Neural progenitor cell (in vitro differentiated cells): ENCODE measurements at regions not wholly inside any gene's neighbourhood (a gene's known extent, or its start where the extent isn't known, plus 50 kb on each side); places are given as distances from the start of the nearest gene placed in this dataset.

Experiments used
- DNase-seq: peaks from one replicate; pipeline ENCODE4 v3.0.0-alpha.2; 2016; ENCODE audit warnings: low spot score
- H2AFZ ChIP-seq: fragments of 200-600 bp; sonication (generic); replicated peaks from 2 replicates; pipeline ENCODE4 v1.6.1; 2016; ENCODE audit warnings: antibody characterized with exemption
- H3F3A ChIP-seq: fragments of 200-600 bp; sonication (generic); 2 replicates; pipeline ENCODE4 v1.6.1; 2016; ENCODE audit warnings: antibody characterized with exemption, low read depth
- H3K27ac ChIP-seq: fragments of 200-600 bp; sonication (generic); 2 replicates; pipeline ENCODE4 v1.5.1; 2016; ENCODE audit warnings: mild to moderate bottlenecking
- H3K27me3 ChIP-seq: fragments of 200-600 bp; sonication (generic); 2 replicates; pipeline ENCODE4 v1.6.1; 2016; ENCODE audit warnings: mild to moderate bottlenecking, moderate library complexity
- H3K36me3 ChIP-seq: fragments of 200-600 bp; sonication (generic); 2 replicates; pipeline ENCODE4 v1.5.1; 2016
- H3K4me1 ChIP-seq: fragments of 200-600 bp; sonication (generic); 2 replicates; pipeline ENCODE4 v1.6.1; 2016; ENCODE audit warnings: mixed run types
- H3K4me2 ChIP-seq: fragments of 200-600 bp; sonication (generic); 2 replicates; pipeline ENCODE4 v1.6.1; 2016
- H3K4me3 ChIP-seq: fragments of 200-600 bp; sonication (generic); 2 replicates; pipeline ENCODE4 v1.5.1; 2016
- H3K79me2 ChIP-seq: fragments of 200-600 bp; sonication (generic); 2 replicates; pipeline ENCODE4 v1.6.1; 2016; ENCODE audit warnings: low read depth
- H3K9ac ChIP-seq: fragments of 200-600 bp; sonication (generic); 2 replicates; pipeline ENCODE4 v1.6.1; 2016
- H3K9me3 ChIP-seq: fragments of 200-600 bp; sonication (generic); 2 replicates; pipeline ENCODE4 v1.5.1; 2016; ENCODE audit warnings: low read depth
- H4K20me1 ChIP-seq: fragments of 200-600 bp; sonication (generic); 2 replicates; pipeline ENCODE4 v1.6.1; 2016; ENCODE audit warnings: low read depth
- H3K27ac Mint-ChIP-seq: 3 replicates; pipeline ENCODE4 v1.8.0; 2021; ENCODE audit warnings: mixed read lengths
- H3K27me3 Mint-ChIP-seq: 2 replicates; pipeline ENCODE4 v1.8.0; 2022; ENCODE audit warnings: low read depth, mild to moderate bottlenecking, inconsistent platforms, moderate library complexity, mixed read lengths; ENCODE audit not compliant: insufficient read depth
- H3K36me3 Mint-ChIP-seq: 3 replicates; pipeline ENCODE4 v1.8.0; 2021; ENCODE audit warnings: mixed read lengths
- H3K4me1 Mint-ChIP-seq: 3 replicates; pipeline ENCODE4 v1.8.0; 2021; ENCODE audit warnings: mixed read lengths
- H3K4me3 Mint-ChIP-seq: 3 replicates; pipeline ENCODE4 v1.8.0; 2021; ENCODE audit warnings: mild to moderate bottlenecking, moderate library complexity, mixed read lengths
- H3K9me3 Mint-ChIP-seq: 3 replicates; pipeline ENCODE4 v1.8.0; 2020; ENCODE audit warnings: mixed read lengths
- CTCF ChIP-seq: fragments of 200-600 bp; sonication (generic); IDR thresholded peaks from 2 replicates; pipeline ENCODE4 v1.5.1; 2017; ENCODE audit warnings: antibody characterized with exemption, mild to moderate bottlenecking
- EZH2 ChIP-seq: fragments of 200-600 bp; sonication (generic); IDR thresholded peaks from 2 replicates; pipeline ENCODE4 v1.6.1; 2017; ENCODE audit warnings: antibody characterized with exemption, mild to moderate bottlenecking, moderate library complexity
- EZH2phosphoT487 ChIP-seq: fragments of 200-600 bp; sonication (generic); IDR thresholded peaks from 2 replicates; pipeline ENCODE4 v1.6.1; 2017; ENCODE audit warnings: antibody characterized with exemption

- Histone ChIP-seq H3K27ac (no peak overlapping the region), H3K9ac (no peak overlapping the region), H2AFZ (no peak overlapping the region), H3K4me3 (no peak overlapping the region), H3K27me3 (no peaks in the 10 kb centered on the region), H3K9me3 (no peaks in the 10 kb centered on the region), H3K36me3 (no peaks in the 10 kb centered on the region), H3F3A (no peaks in the 10 kb centered on the region), H3K4me2 (no peak overlapping the region), H3K4me1 (no peaks in the 10 kb centered on the region), H3K79me2 (no peaks in the 10 kb centered on the region), H4K20me1 (no peaks in the 10 kb centered on the region)
- Mint-ChIP-seq H3K36me3 (no peaks in the 10 kb centered on the region), H3K27ac (no peak overlapping the region), H3K4me3 (no peak overlapping the region), H3K27me3 (no peaks in the 10 kb centered on the region), H3K4me1 (no peaks in the 10 kb centered on the region), H3K9me3 (no peaks in the 10 kb centered on the region)
- TF ChIP-seq EZH2 (no peak), EZH2phosphoT487 (no peak), CTCF (no peak)
- no peak for DNase-seq
These were observed 90.1 kb upstream of the FLRT2 start for GRCh38 chr14:85439696-85440328.

GRCh38 chr14:85441909-85442643, 87.9 kb upstream of the FLRT2 start:
- no peak for TF ChIP-seq CTCF
- no peak for TF ChIP-seq EZH2phosphoT487
- TF ChIP-seq EZH2: no peak
- Mint-ChIP-seq H3K4me3 (no peak overlapping the region), H3K27me3 (no peaks in the 10 kb centered on the region), H3K4me1 (no peaks in the 10 kb centered on the region), H3K36me3 (no peaks in the 10 kb centered on the region), H3K9me3 (no peaks in the 10 kb centered on the region), H3K27ac (no peak overlapping the region)
- DNase-seq: no peak
- H3K9ac ChIP-seq: no peak overlapping the region
- H3K4me2 ChIP-seq: no peak overlapping the region
- H2AFZ ChIP-seq: no peak overlapping the region
- no peaks in the 10 kb centered on the region for H3K9me3 ChIP-seq
- H3K4me3 ChIP-seq: no peak overlapping the region
- no peaks in the 10 kb centered on the region for H4K20me1 ChIP-seq
- no peaks in the 10 kb centered on the region for H3K4me1 ChIP-seq
- no peaks in the 10 kb centered on the region for H3K79me2 ChIP-seq
- H3F3A ChIP-seq: no peaks in the 10 kb centered on the region
- H3K27ac ChIP-seq: no peak overlapping the region
- H3K36me3 ChIP-seq: no peaks in the 10 kb centered on the region
- H3K27me3 ChIP-seq: no peaks in the 10 kb centered on the region

- Histone ChIP-seq H3F3A (no peaks in the 10 kb centered on the region), H2AFZ (no peak overlapping the region), H3K36me3 (no peaks in the 10 kb centered on the region), H3K27me3 (no peaks in the 10 kb centered on the region), H3K4me1 (no peaks in the 10 kb centered on the region), H3K27ac (no peak overlapping the region), H3K9me3 (no peaks in the 10 kb centered on the region), H3K9ac (no peak overlapping the region), H3K4me3 (no peak overlapping the region), H4K20me1 (no peaks in the 10 kb centered on the region), H3K4me2 (no peak overlapping the region), H3K79me2 (no peaks in the 10 kb centered on the region)
- DNase-seq: no peak
- H3K9me3 Mint-ChIP-seq: no peaks in the 10 kb centered on the region
- no peaks in the 10 kb centered on the region for H3K36me3 Mint-ChIP-seq
- no peaks in the 10 kb centered on the region for H3K4me1 Mint-ChIP-seq
- no peak overlapping the region for H3K27ac Mint-ChIP-seq
- peaks cover 3% of the 10 kb centered on the region for H3K27me3 Mint-ChIP-seq
- TF ChIP-seq CTCF (no peak), EZH2 (no peak), EZH2phosphoT487 (no peak)
- no peak overlapping the region for H3K4me3 Mint-ChIP-seq
These were observed 86.9 kb upstream of the FLRT2 start for GRCh38 chr14:85442996-85443395.
